ENCODE measurements at regions not wholly inside any gene's neighbourhood (a gene's known extent, or its start where the extent isn't known, plus 50 kb on each side); places are given as distances from the start of the nearest gene placed in this dataset.

GRCh38 chr3:187454085-187454815, 86.1 kb downstream of the RTP4 start:
- no peak for TF ChIP-seq EP300 (IDR thresholded peaks at IDR 0.05)
- TF ChIP-seq, protein P1, sequence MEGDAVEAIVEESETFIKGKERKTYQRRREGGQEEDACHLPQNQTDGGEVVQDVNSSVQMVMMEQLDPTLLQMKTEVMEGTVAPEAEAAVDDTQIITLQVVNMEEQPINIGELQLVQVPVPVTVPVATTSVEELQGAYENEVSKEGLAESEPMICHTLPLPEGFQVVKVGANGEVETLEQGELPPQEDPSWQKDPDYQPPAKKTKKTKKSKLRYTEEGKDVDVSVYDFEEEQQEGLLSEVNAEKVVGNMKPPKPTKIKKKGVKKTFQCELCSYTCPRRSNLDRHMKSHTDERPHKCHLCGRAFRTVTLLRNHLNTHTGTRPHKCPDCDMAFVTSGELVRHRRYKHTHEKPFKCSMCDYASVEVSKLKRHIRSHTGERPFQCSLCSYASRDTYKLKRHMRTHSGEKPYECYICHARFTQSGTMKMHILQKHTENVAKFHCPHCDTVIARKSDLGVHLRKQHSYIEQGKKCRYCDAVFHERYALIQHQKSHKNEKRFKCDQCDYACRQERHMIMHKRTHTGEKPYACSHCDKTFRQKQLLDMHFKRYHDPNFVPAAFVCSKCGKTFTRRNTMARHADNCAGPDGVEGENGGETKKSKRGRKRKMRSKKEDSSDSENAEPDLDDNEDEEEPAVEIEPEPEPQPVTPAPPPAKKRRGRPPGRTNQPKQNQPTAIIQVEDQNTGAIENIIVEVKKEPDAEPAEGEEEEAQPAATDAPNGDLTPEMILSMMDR (IDR thresholded peaks at IDR 0.05) = no peak
- no peak for TF ChIP-seq POLR2A (IDR thresholded peaks at IDR 0.05)
- TF ChIP-seq POLR2AphosphoS5 (IDR thresholded peaks at IDR 0.05) = no peak

Measured in suprapubic skin (tissue), 4 donors.